HEK293 (cell line): ENCODE measurements at regions not wholly inside any gene's neighbourhood (a gene's known extent, or its start where the extent isn't known, plus 50 kb on each side); places are given as distances from the start of the nearest gene placed in this dataset.

Experiments
- CTCF ChIA-PET: fragments of 350-600 bp; formaldehyde crosslinking; extraction: SDS; loops from one replicate; lab custom pipeline; 2021; ENCODE audit warnings: antibody characterized with exemption; lab: Yijun Ruan, JAX
- POLR2A ChIA-PET: fragments of 300-600 bp; formaldehyde crosslinking; extraction: SDS; loops from one replicate; lab custom pipeline; 2020; ENCODE audit warnings: antibody characterized with exemption, inconsistent platforms; lab: Yijun Ruan, JAX
- H3K27ac ChIP-seq: fragments of 200-500 bp; sonication (Bioruptor generic); 2 replicates; pipeline ENCODE4 v1.5.1; 2014; ENCODE audit warnings: low read depth, low read length, control low read depth, inconsistent platforms; ENCODE audit errors: extremely low read depth
- H3K36me3 ChIP-seq, 2 experiments: fragments of 200-500 bp in 1 of 2; sonication (Bioruptor generic) in 1 of 2; 1 replicate in 1 of 2; 2 replicates in 1 of 2; pipeline ENCODE4 v1.5.1; 2014 to 2017; ENCODE audit warnings: inconsistent platforms in 2 of 2, low read length in 2 of 2; ENCODE audit not compliant: control insufficient read depth in 2 of 2, insufficient read depth in 1 of 2
- H3K4me1 ChIP-seq: fragments of 200-500 bp; sonication (Bioruptor generic); 2 replicates; pipeline ENCODE4 v1.5.1; 2014; ENCODE audit warnings: mild to moderate bottlenecking, low read length, inconsistent platforms; ENCODE audit not compliant: control insufficient read depth, insufficient read depth
- H3K4me3 ChIP-seq: 2 replicates; pipeline ENCODE4 v1.5.1; 2011; ENCODE audit warnings: low read depth, mild to moderate bottlenecking, control low read depth, low read length, moderate library complexity
- H3K9me3 ChIP-seq: fragments of 200-500 bp; sonication (Bioruptor generic); 2 replicates; pipeline ENCODE4 v1.5.1; 2014; ENCODE audit warnings: low read depth, low read length, inconsistent platforms; ENCODE audit not compliant: control insufficient read depth, insufficient read depth
- GLI2 ChIP-seq: fragments of 450-650 bp; formaldehyde crosslinking; IDR thresholded peaks from 2 replicates; pipeline ENCODE4; 2017; ENCODE audit warnings: missing biosample characterization, missing genetic modification characterization, low read depth, borderline replicate concordance
- KLF7 ChIP-seq: fragments of 450-650 bp; formaldehyde crosslinking; IDR thresholded peaks from 2 replicates; pipeline ENCODE4 v1.5.1; 2016; ENCODE audit warnings: missing biosample characterization, missing genetic modification characterization, borderline replicate concordance
- SP3 ChIP-seq: fragments of 450-650 bp; formaldehyde crosslinking; IDR thresholded peaks from 2 replicates; pipeline ENCODE4 v1.5.1; 2016; ENCODE audit warnings: missing biosample characterization, missing genetic modification characterization
- ZBTB17 ChIP-seq: fragments of 450-650 bp; formaldehyde crosslinking; IDR thresholded peaks from 2 replicates; pipeline ENCODE4 v1.5.1; 2016; ENCODE audit warnings: missing biosample characterization, missing genetic modification characterization
- ZFP37 ChIP-seq: fragments of 450-650 bp; formaldehyde crosslinking; IDR thresholded peaks from 2 replicates; pipeline ENCODE4 v1.5.1; 2016; ENCODE audit warnings: missing biosample characterization, missing genetic modification characterization
- ZNF174 ChIP-seq: fragments of 450-650 bp; formaldehyde crosslinking; IDR thresholded peaks from 2 replicates; pipeline ENCODE4 v1.5.0; 2017; ENCODE audit warnings: missing biosample characterization, mild to moderate bottlenecking, missing genetic modification characterization
- ZNF24 ChIP-seq: fragments of 450-650 bp; formaldehyde crosslinking; IDR thresholded peaks from 2 replicates; pipeline ENCODE4 v1.5.1; 2016; ENCODE audit warnings: missing biosample characterization, missing genetic modification characterization
- ZNF501 ChIP-seq: fragments of 450-650 bp; formaldehyde crosslinking; IDR thresholded peaks from 2 replicates; pipeline ENCODE4 v1.5.1; 2016; ENCODE audit warnings: missing biosample characterization, missing genetic modification characterization
- ZNF510 ChIP-seq: fragments of 450-650 bp; formaldehyde crosslinking; IDR thresholded peaks from 2 replicates; pipeline ENCODE4 v1.5.1; 2018; ENCODE audit warnings: mild to moderate bottlenecking, missing genetic modification characterization, missing biosample characterization; ENCODE audit not compliant: insufficient replicate concordance
- ZNF571 ChIP-seq: fragments of 450-650 bp; formaldehyde crosslinking; IDR thresholded peaks from 2 replicates; pipeline ENCODE4 v1.5.0; 2017; ENCODE audit warnings: missing biosample characterization, missing genetic modification characterization
- ZNF610 ChIP-seq: fragments of 450-650 bp; formaldehyde crosslinking; IDR thresholded peaks from 2 replicates; pipeline ENCODE4 v1.5.1; 2016; ENCODE audit warnings: missing biosample characterization, missing genetic modification characterization, borderline replicate concordance
- ZNF677 ChIP-seq: fragments of 450-650 bp; IDR thresholded peaks from 2 replicates; pipeline ENCODE4 v1.5.0; 2018; ENCODE audit warnings: missing biosample characterization, mild to moderate bottlenecking, missing genetic modification characterization, moderate library complexity
- ZNF76 ChIP-seq: fragments of 450-650 bp; formaldehyde crosslinking; IDR thresholded peaks from 2 replicates; pipeline ENCODE4; 2016; ENCODE audit warnings: low read depth, missing biosample characterization, missing genetic modification characterization, borderline replicate concordance
- ZSCAN30 ChIP-seq: fragments of 450-650 bp; IDR thresholded peaks from 2 replicates; pipeline ENCODE4 v1.5.1; 2018; ENCODE audit warnings: missing biosample characterization, mild to moderate bottlenecking, missing genetic modification characterization, moderate library complexity
- ZSCAN4 ChIP-seq: fragments of 450-650 bp; formaldehyde crosslinking; IDR thresholded peaks from 2 replicates; pipeline ENCODE4 v1.5.1; 2017; ENCODE audit warnings: missing biosample characterization, missing genetic modification characterization
- TF ChIP-seq, protein P1 (sequence below): fragments of 450-650 bp; formaldehyde crosslinking; IDR thresholded peaks from 2 replicates; pipeline ENCODE4 v1.5.1; 2017; ENCODE audit warnings: missing biosample characterization, missing genetic modification characterization
- TF ChIP-seq, protein P2 (sequence below): fragments of 450-650 bp; formaldehyde crosslinking; IDR thresholded peaks from 2 replicates; pipeline ENCODE4 v1.5.1; 2016; ENCODE audit warnings: missing biosample characterization, missing genetic modification characterization
- TF ChIP-seq, protein P3 (sequence below): fragments of 450-650 bp; formaldehyde crosslinking; IDR thresholded peaks from 2 replicates; pipeline ENCODE4 v1.5.1; 2017; ENCODE audit warnings: missing biosample characterization, missing genetic modification characterization
- TF ChIP-seq, protein P4 (sequence below): fragments of 450-650 bp; formaldehyde crosslinking; IDR thresholded peaks from 2 replicates; pipeline ENCODE4 v1.5.0; 2017; ENCODE audit warnings: missing biosample characterization, missing genetic modification characterization, borderline replicate concordance
- TF ChIP-seq, protein P5 (sequence below): fragments of 450-650 bp; formaldehyde crosslinking; IDR thresholded peaks from 2 replicates; pipeline ENCODE4 v1.5.1; 2017; ENCODE audit warnings: missing biosample characterization, missing genetic modification characterization
- TF ChIP-seq, protein P6 (sequence below): fragments of 450-650 bp; formaldehyde crosslinking; IDR thresholded peaks from 2 replicates; pipeline ENCODE4 v1.5.1; 2017; ENCODE audit warnings: missing biosample characterization, mild to moderate bottlenecking, missing genetic modification characterization, moderate library complexity

GRCh38 chr16:63890723-63891122 is 1231.1 kb downstream of the CDH11 start (continued):
- TF ChIP-seq, protein P1, sequence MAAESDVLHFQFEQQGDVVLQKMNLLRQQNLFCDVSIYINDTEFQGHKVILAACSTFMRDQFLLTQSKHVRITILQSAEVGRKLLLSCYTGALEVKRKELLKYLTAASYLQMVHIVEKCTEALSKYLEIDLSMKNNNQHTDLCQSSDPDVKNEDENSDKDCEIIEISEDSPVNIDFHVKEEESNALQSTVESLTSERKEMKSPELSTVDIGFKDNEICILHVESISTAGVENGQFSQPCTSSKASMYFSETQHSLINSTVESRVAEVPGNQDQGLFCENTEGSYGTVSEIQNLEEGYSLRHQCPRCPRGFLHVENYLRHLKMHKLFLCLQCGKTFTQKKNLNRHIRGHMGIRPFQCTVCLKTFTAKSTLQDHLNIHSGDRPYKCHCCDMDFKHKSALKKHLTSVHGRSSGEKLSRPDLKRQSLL (tag by site-specific recombination), result no peak
- TF ChIP-seq ZNF510, result no peak
- no peak for TF ChIP-seq ZNF571 (tag by site-specific recombination)
- TF ChIP-seq, protein P2, sequence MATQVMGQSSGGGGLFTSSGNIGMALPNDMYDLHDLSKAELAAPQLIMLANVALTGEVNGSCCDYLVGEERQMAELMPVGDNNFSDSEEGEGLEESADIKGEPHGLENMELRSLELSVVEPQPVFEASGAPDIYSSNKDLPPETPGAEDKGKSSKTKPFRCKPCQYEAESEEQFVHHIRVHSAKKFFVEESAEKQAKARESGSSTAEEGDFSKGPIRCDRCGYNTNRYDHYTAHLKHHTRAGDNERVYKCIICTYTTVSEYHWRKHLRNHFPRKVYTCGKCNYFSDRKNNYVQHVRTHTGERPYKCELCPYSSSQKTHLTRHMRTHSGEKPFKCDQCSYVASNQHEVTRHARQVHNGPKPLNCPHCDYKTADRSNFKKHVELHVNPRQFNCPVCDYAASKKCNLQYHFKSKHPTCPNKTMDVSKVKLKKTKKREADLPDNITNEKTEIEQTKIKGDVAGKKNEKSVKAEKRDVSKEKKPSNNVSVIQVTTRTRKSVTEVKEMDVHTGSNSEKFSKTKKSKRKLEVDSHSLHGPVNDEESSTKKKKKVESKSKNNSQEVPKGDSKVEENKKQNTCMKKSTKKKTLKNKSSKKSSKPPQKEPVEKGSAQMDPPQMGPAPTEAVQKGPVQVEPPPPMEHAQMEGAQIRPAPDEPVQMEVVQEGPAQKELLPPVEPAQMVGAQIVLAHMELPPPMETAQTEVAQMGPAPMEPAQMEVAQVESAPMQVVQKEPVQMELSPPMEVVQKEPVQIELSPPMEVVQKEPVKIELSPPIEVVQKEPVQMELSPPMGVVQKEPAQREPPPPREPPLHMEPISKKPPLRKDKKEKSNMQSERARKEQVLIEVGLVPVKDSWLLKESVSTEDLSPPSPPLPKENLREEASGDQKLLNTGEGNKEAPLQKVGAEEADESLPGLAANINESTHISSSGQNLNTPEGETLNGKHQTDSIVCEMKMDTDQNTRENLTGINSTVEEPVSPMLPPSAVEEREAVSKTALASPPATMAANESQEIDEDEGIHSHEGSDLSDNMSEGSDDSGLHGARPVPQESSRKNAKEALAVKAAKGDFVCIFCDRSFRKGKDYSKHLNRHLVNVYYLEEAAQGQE (tag by site-specific recombination), result no peak
- no peak for TF ChIP-seq ZSCAN4 (tag by site-specific recombination)
- TF ChIP-seq SP3 (tag by site-specific recombination), result no peak
- TF ChIP-seq, protein P3, sequence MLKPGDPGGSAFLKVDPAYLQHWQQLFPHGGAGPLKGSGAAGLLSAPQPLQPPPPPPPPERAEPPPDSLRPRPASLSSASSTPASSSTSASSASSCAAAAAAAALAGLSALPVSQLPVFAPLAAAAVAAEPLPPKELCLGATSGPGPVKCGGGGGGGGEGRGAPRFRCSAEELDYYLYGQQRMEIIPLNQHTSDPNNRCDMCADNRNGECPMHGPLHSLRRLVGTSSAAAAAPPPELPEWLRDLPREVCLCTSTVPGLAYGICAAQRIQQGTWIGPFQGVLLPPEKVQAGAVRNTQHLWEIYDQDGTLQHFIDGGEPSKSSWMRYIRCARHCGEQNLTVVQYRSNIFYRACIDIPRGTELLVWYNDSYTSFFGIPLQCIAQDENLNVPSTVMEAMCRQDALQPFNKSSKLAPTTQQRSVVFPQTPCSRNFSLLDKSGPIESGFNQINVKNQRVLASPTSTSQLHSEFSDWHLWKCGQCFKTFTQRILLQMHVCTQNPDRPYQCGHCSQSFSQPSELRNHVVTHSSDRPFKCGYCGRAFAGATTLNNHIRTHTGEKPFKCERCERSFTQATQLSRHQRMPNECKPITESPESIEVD, result no peak
- TF ChIP-seq ZNF76 (tag by site-specific recombination), result no peak

- H3K4me1 ChIP-seq, result no peaks in the 10 kb centered on the region
- no peak overlapping the region for H3K27ac ChIP-seq
- CTCF ChIA-PET, result no interaction called here
- TF ChIP-seq ZFP37 (tag by site-specific recombination) (no peak), ZSCAN30 (tag by site-specific recombination) (no peak), ZNF677 (tag by site-specific recombination) (no peak), ZNF24 (tag by site-specific recombination) (no peak), GLI2 (no peak), ZNF174 (tag by site-specific recombination) (no peak), ZNF501 (tag by site-specific recombination) (no peak), ZBTB17 (tag by site-specific recombination) (no peak), KLF7 (no peak), ZNF610 (tag by site-specific recombination) (no peak)
- TF ChIP-seq, protein P4, sequence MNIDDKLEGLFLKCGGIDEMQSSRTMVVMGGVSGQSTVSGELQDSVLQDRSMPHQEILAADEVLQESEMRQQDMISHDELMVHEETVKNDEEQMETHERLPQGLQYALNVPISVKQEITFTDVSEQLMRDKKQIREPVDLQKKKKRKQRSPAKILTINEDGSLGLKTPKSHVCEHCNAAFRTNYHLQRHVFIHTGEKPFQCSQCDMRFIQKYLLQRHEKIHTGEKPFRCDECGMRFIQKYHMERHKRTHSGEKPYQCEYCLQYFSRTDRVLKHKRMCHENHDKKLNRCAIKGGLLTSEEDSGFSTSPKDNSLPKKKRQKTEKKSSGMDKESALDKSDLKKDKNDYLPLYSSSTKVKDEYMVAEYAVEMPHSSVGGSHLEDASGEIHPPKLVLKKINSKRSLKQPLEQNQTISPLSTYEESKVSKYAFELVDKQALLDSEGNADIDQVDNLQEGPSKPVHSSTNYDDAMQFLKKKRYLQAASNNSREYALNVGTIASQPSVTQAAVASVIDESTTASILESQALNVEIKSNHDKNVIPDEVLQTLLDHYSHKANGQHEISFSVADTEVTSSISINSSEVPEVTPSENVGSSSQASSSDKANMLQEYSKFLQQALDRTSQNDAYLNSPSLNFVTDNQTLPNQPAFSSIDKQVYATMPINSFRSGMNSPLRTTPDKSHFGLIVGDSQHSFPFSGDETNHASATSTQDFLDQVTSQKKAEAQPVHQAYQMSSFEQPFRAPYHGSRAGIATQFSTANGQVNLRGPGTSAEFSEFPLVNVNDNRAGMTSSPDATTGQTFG (tag by site-specific recombination), result no peak
- TF ChIP-seq, protein P5, sequence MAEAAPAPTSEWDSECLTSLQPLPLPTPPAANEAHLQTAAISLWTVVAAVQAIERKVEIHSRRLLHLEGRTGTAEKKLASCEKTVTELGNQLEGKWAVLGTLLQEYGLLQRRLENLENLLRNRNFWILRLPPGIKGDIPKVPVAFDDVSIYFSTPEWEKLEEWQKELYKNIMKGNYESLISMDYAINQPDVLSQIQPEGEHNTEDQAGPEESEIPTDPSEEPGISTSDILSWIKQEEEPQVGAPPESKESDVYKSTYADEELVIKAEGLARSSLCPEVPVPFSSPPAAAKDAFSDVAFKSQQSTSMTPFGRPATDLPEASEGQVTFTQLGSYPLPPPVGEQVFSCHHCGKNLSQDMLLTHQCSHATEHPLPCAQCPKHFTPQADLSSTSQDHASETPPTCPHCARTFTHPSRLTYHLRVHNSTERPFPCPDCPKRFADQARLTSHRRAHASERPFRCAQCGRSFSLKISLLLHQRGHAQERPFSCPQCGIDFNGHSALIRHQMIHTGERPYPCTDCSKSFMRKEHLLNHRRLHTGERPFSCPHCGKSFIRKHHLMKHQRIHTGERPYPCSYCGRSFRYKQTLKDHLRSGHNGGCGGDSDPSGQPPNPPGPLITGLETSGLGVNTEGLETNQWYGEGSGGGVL (tag by site-specific recombination), result no peak
- TF ChIP-seq, protein P6, sequence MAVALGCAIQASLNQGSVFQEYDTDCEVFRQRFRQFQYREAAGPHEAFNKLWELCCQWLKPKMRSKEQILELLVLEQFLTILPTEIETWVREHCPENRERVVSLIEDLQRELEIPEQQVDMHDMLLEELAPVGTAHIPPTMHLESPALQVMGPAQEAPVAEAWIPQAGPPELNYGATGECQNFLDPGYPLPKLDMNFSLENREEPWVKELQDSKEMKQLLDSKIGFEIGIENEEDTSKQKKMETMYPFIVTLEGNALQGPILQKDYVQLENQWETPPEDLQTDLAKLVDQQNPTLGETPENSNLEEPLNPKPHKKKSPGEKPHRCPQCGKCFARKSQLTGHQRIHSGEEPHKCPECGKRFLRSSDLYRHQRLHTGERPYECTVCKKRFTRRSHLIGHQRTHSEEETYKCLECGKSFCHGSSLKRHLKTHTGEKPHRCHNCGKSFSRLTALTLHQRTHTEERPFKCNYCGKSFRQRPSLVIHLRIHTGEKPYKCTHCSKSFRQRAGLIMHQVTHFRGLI (tag by site-specific recombination), result no peak
- TF ChIP-seq, all 188 proteins: peak for 0
- POLR2A ChIA-PET, result no interaction called here
- no peak overlapping the region for H3K4me3 ChIP-seq
- H3K36me3 ChIP-seq, result no peaks in the 10 kb centered on the region
- H3K9me3 ChIP-seq, result no peaks in the 10 kb centered on the region
Measured at GRCh38 chr16:63890081-63890480, 1231.8 kb downstream of the CDH11 start.
